ENCODE measurements at regions not wholly inside any gene's neighbourhood (a gene's known extent, or its start where the extent isn't known, plus 50 kb on each side); places are given as distances from the start of the nearest gene placed in this dataset.

GRCh38 chr18:54673936-54674335 is 82.9 kb downstream of the DYNAP start:
- intact Hi-C loops (cut with DNase I): no loop called here
- Histone ChIP-seq H3K27ac (replicated peaks in 1 of 4) (no peak overlapping the region), H3K36me3 (no peaks in the 10 kb centered on the region), H3K9me3 (peaks cover 0 to 7% (median 0%) of the 10 kb centered on the region in 4 donors), H3K4me3 (no peak overlapping the region), H3K4me1 (no peaks in the 10 kb centered on the region), H3K27me3 (peaks cover 0 to 5% (median 0%) of the 10 kb centered on the region in 4 donors)
- DNase-seq (ENCODE audit: extremely low spot score): no peak
- TF ChIP-seq POLR2AphosphoS5 (IDR thresholded peaks at IDR 0.05): no peak
- TF ChIP-seq CTCF (IDR thresholded peaks at IDR 0.05): no peak
- no peak for TF ChIP-seq POLR2A (IDR thresholded peaks at IDR 0.05; ENCODE audit: low read depth)
- no peak for TF ChIP-seq EP300 (IDR thresholded peaks at IDR 0.05)
- WGBS: no CpG with 5 or more reads among the region's 2 CpGs

DNA sequence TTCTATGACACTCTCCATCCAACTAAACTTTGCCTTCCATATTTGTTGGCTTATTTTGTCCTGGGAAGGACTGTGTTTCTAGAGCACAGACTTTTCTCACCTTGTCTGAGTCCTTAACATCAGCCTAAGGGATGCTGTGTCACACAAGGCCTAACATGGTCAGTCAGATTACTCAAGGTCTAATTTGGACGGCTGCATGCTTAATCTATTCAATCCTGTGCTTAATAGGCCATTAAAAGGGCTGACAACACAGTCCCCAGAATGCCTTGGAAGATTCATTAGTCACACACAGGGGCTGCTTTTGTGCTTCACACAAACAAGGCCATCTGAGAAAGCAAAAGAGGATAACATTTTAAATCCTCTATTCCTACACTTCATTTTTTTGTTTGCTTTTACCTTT is 84.0 kb downstream of the DYNAP start:
- no peak for TF ChIP-seq POLR2AphosphoS5 (IDR thresholded peaks at IDR 0.05)
- no peak for TF ChIP-seq EP300 (IDR thresholded peaks at IDR 0.05)
- TF ChIP-seq CTCF (IDR thresholded peaks at IDR 0.05): no peak
- no peak overlapping the region for H3K4me3 ChIP-seq
- H3K9me3 ChIP-seq: peaks cover 0 to 7% (median 0%) of the 10 kb centered on the region in 4 donors
- intact Hi-C loops (cut with DNase I): loop anchor here (5.0 kb wide), 1 partner anchor 307 kb away; no protein-coding TSS in a partner anchor
- DNase-seq (ENCODE audit: extremely low spot score): no peak
- no peaks in the 10 kb centered on the region for H3K4me1 ChIP-seq
- H3K27ac ChIP-seq (replicated peaks in 1 of 4): no peak overlapping the region
- 50% methylated on average over 1 of the region's 1 CpG for WGBS
- H3K36me3 ChIP-seq: no peaks in the 10 kb centered on the region
- peaks cover 0 to 5% (median 0%) of the 10 kb centered on the region in 4 donors for H3K27me3 ChIP-seq

DNA sequence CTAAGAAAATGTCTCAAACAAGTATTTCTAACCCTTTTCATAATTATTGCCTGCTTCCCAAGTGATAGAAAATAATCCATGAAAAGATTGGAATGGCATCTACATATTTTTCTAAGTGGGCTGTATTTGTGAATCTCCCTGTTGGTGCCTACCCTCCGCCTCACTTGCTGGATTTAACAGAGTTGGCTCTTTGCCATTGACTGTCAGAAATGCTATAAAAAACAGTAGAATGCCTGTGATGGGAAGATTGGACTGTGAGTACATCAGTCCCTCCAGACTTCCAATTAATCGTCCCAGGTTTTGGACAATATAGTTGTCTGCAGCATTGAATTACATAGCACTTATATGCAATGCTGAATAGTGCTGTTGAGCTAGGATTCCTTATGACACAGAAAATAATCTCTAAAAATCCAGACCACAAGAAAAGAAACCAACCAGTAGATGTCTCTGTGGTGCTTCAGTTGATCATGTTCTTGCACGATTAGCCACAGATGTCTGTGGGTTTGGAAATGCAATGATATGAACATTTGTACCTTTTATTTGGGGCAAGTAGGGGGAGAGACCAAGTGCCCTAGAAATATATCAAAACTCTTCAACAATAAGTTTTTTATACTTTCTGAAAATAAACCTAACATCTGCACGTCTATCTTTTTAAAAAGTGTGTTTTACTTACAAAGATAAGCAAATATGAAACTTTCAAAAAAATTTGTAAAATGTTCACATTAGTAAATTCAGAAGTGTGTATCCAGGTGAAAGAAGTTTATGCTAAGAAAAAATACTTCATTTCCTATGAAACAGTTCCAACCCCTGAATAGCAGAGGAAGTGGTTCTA is 88.5 kb downstream of the DYNAP start:
- no peak for DNase-seq (ENCODE audit: extremely low spot score)
- WGBS: 39% methylated on average over 4 of the region's 4 CpGs
- no peaks in the 10 kb centered on the region for H3K27me3 ChIP-seq
- peaks cover 0 to 7% (median 0%) of the 10 kb centered on the region in 4 donors for H3K9me3 ChIP-seq
- no peak overlapping the region for H3K4me3 ChIP-seq
- intact Hi-C loops (cut with DNase I): loop anchor here (5.0 kb wide), 1 partner anchor 303 kb away; no protein-coding TSS in a partner anchor
- peak in 1 of 3 experiments; percentile 31 for TF ChIP-seq CTCF (IDR thresholded peaks at IDR 0.05)
- no peak for TF ChIP-seq EP300 (IDR thresholded peaks at IDR 0.05)
- H3K36me3 ChIP-seq: no peaks in the 10 kb centered on the region
- H3K4me1 ChIP-seq: no peaks in the 10 kb centered on the region
- no peak overlapping the region for H3K27ac ChIP-seq (replicated peaks in 1 of 4)

- no peak overlapping the region for H3K27ac ChIP-seq (replicated peaks in 1 of 4)
- WGBS: 49% methylated on average over 6 of the region's 6 CpGs
- no peak for DNase-seq (ENCODE audit: extremely low spot score)
- no peaks in the 10 kb centered on the region for H3K27me3 ChIP-seq
- no peak overlapping the region for H3K4me3 ChIP-seq
- intact Hi-C loops (cut with DNase I): no loop called here
- no peaks in the 10 kb centered on the region for H3K36me3 ChIP-seq
- TF ChIP-seq POLR2A (IDR thresholded peaks at IDR 0.05; ENCODE audit: low read depth): no peak
- no peak for TF ChIP-seq POLR2AphosphoS5 (IDR thresholded peaks at IDR 0.05)
- TF ChIP-seq CTCF (IDR thresholded peaks at IDR 0.05): no peak
- TF ChIP-seq EP300 (IDR thresholded peaks at IDR 0.05): no peak
- no peaks in the 10 kb centered on the region for H3K4me1 ChIP-seq
- no peaks in the 10 kb centered on the region for H3K9me3 ChIP-seq
Measured at GRCh38 chr18:54684784-54685183, 93.7 kb downstream of the DYNAP start.
